ENCODE measurements at regions not wholly inside any gene's neighbourhood (a gene's known extent, or its start where the extent isn't known, plus 50 kb on each side); places are given as distances from the start of the nearest gene placed in this dataset.

DNA sequence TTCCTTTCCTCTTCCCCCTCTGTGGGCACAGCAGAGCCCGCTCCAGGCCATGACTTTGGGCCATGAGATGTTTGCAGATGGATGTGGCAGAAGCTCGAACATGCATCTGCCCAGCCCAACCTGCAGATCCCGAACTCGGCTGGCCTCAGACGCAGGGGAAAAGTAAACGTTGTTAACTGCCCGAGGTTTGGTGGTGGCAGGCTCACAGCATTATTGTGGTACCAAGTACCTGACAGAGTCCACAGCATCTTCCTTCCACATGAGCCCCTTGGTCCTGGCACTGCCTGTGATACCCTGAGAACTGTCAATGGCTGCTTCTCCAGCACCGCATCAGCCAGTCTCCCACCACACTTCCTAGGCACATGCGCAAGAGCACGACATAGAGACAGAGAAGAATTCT is 424.3 kb downstream of the OCA2 start:
- Histone ChIP-seq H3K27me3 (ENCODE audit: insufficient read depth) (no peaks in the 10 kb centered on the region), H4K20me1 (replicated peaks; ENCODE audit: insufficient read depth) (no peaks in the 10 kb centered on the region), H3F3A (replicated peaks; ENCODE audit: low read depth) (no peaks in the 10 kb centered on the region), H3K27ac (ENCODE audit: low read depth) (no peak overlapping the region), H3K4me3 (no peak overlapping the region), H3K79me2 (replicated peaks; ENCODE audit: insufficient read depth) (no peaks in the 10 kb centered on the region), H3K4me2 (no peak overlapping the region), H3K36me3 (ENCODE audit: insufficient read depth) (no peaks in the 10 kb centered on the region), H2AFZ (no peak overlapping the region), H3K9me2 (ENCODE audit: insufficient read depth) (0 out of 2 replicates have a peak, but pooled peaks cover 4% of the 10 kb centered on the region), H3K4me1 (ENCODE audit: insufficient read depth) (peaks cover 21% of the 10 kb centered on the region)
- H3K27ac Mint-ChIP-seq: no peak overlapping the region
- ATAC-seq (no peak), DNase-seq (ENCODE audit: low spot score) (no peak)
- TF ChIP-seq STAT1 (IDR thresholded peaks at IDR 0.05; ENCODE audit: unreplicated experiment) (no peak), JUNB (IDR thresholded peaks at IDR 0.05; ENCODE audit: unreplicated experiment) (no peak), NANOG (IDR thresholded peaks at IDR 0.05; ENCODE audit: borderline replicate concordance) (no peak), POLR2AphosphoS5 (IDR thresholded peaks at IDR 0.05; ENCODE audit: low read depth) (no peak), CREB1 (CRISPR knock-in tag; IDR thresholded peaks at IDR 0.05; ENCODE audit: low read depth) (no peak), EZH2phosphoT487 (IDR thresholded peaks at IDR 0.05; ENCODE audit: unreplicated experiment) (no peak), ZNF114 (CRISPR knock-in tag; IDR thresholded peaks at IDR 0.05) (no peak), EZH2 (IDR thresholded peaks at IDR 0.05; ENCODE audit: low read depth, unreplicated experiment) (no peak), ZNF331 (CRISPR knock-in tag; IDR thresholded peaks at IDR 0.05; ENCODE audit: low read depth) (no peak)
- TF ChIP-seq, protein P1, sequence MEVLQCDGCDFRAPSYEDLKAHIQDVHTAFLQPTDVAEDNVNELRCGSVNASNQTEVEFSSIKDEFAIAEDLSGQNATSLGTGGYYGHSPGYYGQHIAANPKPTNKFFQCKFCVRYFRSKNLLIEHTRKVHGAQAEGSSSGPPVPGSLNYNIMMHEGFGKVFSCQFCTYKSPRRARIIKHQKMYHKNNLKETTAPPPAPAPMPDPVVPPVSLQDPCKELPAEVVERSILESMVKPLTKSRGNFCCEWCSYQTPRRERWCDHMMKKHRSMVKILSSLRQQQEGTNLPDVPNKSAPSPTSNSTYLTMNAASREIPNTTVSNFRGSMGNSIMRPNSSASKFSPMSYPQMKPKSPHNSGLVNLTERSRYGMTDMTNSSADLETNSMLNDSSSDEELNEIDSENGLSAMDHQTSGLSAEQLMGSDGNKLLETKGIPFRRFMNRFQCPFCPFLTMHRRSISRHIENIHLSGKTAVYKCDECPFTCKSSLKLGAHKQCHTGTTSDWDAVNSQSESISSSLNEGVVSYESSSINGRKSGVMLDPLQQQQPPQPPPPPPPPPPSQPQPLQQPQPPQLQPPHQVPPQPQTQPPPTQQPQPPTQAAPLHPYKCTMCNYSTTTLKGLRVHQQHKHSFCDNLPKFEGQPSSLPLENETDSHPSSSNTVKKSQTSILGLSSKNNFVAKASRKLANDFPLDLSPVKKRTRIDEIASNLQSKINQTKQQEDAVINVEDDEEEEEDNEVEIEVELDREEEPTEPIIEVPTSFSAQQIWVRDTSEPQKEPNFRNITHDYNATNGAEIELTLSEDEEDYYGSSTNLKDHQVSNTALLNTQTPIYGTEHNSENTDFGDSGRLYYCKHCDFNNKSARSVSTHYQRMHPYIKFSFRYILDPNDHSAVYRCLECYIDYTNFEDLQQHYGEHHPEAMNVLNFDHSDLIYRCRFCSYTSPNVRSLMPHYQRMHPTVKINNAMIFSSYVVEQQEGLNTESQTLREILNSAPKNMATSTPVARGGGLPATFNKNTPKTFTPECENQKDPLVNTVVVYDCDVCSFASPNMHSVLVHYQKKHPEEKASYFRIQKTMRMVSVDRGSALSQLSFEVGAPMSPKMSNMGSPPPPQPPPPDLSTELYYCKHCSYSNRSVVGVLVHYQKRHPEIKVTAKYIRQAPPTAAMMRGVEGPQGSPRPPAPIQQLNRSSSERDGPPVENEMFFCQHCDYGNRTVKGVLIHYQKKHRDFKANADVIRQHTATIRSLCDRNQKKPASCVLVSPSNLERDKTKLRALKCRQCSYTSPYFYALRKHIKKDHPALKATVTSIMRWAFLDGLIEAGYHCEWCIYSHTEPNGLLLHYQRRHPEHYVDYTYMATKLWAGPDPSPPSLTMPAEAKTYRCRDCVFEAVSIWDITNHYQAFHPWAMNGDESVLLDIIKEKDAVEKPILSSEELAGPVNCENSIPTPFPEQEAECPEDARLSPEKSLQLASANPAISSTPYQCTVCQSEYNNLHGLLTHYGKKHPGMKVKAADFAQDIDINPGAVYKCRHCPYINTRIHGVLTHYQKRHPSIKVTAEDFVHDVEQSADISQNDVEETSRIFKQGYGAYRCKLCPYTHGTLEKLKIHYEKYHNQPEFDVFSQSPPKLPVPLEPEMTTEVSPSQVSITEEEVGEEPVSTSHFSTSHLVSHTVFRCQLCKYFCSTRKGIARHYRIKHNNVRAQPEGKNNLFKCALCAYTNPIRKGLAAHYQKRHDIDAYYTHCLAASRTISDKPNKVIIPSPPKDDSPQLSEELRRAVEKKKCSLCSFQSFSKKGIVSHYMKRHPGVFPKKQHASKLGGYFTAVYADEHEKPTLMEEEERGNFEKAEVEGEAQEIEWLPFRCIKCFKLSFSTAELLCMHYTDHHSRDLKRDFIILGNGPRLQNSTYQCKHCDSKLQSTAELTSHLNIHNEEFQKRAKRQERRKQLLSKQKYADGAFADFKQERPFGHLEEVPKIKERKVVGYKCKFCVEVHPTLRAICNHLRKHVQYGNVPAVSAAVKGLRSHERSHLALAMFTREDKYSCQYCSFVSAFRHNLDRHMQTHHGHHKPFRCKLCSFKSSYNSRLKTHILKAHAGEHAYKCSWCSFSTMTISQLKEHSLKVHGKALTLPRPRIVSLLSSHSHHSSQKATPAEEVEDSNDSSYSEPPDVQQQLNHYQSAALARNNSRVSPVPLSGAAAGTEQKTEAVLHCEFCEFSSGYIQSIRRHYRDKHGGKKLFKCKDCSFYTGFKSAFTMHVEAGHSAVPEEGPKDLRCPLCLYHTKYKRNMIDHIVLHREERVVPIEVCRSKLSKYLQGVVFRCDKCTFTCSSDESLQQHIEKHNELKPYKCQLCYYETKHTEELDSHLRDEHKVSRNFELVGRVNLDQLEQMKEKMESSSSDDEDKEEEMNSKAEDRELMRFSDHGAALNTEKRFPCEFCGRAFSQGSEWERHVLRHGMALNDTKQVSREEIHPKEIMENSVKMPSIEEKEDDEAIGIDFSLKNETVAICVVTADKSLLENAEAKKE (CRISPR knock-in tag; IDR thresholded peaks at IDR 0.05): no peak
- TF ChIP-seq, protein P2, sequence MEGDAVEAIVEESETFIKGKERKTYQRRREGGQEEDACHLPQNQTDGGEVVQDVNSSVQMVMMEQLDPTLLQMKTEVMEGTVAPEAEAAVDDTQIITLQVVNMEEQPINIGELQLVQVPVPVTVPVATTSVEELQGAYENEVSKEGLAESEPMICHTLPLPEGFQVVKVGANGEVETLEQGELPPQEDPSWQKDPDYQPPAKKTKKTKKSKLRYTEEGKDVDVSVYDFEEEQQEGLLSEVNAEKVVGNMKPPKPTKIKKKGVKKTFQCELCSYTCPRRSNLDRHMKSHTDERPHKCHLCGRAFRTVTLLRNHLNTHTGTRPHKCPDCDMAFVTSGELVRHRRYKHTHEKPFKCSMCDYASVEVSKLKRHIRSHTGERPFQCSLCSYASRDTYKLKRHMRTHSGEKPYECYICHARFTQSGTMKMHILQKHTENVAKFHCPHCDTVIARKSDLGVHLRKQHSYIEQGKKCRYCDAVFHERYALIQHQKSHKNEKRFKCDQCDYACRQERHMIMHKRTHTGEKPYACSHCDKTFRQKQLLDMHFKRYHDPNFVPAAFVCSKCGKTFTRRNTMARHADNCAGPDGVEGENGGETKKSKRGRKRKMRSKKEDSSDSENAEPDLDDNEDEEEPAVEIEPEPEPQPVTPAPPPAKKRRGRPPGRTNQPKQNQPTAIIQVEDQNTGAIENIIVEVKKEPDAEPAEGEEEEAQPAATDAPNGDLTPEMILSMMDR (conservative IDR thresholded peaks at IDR 0.05; ENCODE audit: low read depth in 2 of 2): no peak
- TF ChIP-seq, protein P3, sequence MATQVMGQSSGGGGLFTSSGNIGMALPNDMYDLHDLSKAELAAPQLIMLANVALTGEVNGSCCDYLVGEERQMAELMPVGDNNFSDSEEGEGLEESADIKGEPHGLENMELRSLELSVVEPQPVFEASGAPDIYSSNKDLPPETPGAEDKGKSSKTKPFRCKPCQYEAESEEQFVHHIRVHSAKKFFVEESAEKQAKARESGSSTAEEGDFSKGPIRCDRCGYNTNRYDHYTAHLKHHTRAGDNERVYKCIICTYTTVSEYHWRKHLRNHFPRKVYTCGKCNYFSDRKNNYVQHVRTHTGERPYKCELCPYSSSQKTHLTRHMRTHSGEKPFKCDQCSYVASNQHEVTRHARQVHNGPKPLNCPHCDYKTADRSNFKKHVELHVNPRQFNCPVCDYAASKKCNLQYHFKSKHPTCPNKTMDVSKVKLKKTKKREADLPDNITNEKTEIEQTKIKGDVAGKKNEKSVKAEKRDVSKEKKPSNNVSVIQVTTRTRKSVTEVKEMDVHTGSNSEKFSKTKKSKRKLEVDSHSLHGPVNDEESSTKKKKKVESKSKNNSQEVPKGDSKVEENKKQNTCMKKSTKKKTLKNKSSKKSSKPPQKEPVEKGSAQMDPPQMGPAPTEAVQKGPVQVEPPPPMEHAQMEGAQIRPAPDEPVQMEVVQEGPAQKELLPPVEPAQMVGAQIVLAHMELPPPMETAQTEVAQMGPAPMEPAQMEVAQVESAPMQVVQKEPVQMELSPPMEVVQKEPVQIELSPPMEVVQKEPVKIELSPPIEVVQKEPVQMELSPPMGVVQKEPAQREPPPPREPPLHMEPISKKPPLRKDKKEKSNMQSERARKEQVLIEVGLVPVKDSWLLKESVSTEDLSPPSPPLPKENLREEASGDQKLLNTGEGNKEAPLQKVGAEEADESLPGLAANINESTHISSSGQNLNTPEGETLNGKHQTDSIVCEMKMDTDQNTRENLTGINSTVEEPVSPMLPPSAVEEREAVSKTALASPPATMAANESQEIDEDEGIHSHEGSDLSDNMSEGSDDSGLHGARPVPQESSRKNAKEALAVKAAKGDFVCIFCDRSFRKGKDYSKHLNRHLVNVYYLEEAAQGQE (IDR thresholded peaks at IDR 0.05; ENCODE audit: unreplicated experiment): no peak
- TF ChIP-seq, protein P4, sequence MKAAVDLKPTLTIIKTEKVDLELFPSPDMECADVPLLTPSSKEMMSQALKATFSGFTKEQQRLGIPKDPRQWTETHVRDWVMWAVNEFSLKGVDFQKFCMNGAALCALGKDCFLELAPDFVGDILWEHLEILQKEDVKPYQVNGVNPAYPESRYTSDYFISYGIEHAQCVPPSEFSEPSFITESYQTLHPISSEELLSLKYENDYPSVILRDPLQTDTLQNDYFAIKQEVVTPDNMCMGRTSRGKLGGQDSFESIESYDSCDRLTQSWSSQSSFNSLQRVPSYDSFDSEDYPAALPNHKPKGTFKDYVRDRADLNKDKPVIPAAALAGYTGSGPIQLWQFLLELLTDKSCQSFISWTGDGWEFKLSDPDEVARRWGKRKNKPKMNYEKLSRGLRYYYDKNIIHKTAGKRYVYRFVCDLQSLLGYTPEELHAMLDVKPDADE (IDR thresholded peaks at IDR 0.05): no peak
- peaks cover 3% of the 10 kb centered on the region; the same call in 2 of the 3 replicates for H3K9me3 Mint-ChIP-seq
- H3K4me1 Mint-ChIP-seq: peaks cover 39% of the 10 kb centered on the region
- H3K4me3 Mint-ChIP-seq: no peak overlapping the region
- no peaks in the 10 kb centered on the region; the same call in 2 of the 3 replicates for H3K36me3 Mint-ChIP-seq (ENCODE audit: low read depth)
- peaks cover 32% of the 10 kb centered on the region for H3K27me3 Mint-ChIP-seq (ENCODE audit: insufficient read depth, low read depth, poor library complexity)
